NCI-H1694 treated with DMSO at 0.1 percent for 48 hours (cell line): ENCODE measurements at regions not wholly inside any gene's neighbourhood (a gene's known extent, or its start where the extent isn't known, plus 50 kb on each side); places are given as distances from the start of the nearest gene placed in this dataset.
"Not testable (repeated sequence)": the region's sequence is repeated elsewhere in the genome, so short reads cannot be mapped to it uniquely, and the experiment has no call there.

Source experiments
- DNase-seq: peaks from one replicate; lab custom pipeline; 2025; lab: John Stamatoyannopoulos, UW

GRCh38 chr6:74631564-74631963 lies 574.3 kb downstream of the COL12A1 start:
- DNase-seq = no peak

DNA sequence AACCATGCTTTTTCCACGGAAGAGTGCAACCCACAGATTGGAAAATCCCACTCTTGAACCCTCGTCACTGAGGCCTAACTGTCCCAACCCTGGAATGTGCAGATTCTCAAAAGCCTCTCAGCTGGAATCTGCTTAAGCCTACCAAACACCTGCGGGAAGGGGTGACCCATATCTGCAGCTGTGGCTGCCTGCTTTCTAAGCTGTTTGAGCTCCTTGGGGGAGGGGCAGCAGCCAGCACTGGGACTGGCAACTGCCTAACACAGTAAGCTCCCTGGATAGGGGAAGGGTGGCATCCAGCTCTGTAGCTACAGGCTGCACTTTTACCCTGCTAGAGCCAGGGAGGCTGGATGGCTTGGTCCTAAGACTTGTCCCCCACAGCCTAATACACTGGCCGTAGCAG lies 579.6 kb downstream of the COL12A1 start:
- DNase-seq = no peak

DNA sequence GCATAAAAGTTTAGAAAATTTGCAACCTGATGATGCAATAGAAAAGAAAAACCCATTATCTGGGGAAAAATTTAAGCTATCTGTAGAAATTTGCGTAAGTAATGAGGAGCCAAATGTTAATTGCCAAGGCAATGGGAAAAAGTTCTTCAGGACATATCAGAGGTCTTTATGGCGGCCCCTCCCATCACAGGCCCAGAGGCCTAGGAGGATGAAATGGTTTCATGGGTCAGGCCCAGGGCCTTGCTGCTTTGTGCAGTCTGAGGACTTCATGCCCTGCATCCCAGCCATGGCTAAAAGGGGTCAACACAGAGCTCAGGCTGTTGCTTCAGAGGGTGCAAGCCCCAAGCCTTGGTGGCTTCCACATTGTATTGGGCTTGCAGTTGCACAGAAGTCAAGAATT lies 582.8 kb downstream of the COL12A1 start:
- DNase-seq = no peak

DNA sequence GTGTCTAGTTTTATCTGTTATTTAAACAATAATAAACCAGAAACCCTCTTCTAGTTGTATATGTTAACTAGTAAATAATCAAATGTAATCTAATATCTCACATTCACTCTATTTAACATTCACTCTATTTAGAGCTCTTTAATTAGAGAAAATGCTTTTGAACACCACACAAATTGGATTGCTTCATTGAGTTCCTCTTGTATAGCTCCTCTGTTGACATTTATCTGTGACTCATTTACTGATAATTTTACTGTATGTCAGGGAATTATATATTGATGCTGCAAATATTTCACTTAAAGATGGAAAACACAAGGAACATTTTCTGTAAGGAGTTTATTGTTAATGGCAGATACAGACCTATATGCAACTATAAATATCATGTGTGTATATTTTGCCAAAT lies 594.6 kb downstream of the COL12A1 start:
- no peak for DNase-seq

DNA sequence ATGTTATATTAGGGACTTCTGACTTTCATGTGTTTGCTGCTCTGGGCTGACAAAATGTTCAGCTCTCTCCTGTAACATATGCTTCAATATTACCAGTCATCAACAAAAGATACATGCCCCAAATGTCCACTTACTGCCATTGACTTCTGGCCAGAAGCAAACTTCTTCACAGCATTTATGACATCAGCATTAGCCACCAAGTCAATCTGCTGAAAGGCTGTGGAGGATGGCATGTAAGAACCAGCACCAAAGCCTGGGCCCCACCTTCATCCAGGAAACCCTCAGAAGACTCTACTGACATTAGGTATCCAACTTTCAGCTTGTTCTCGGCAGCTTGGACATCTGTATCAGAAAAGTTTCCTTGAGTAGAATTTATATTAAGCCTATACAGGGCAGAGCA lies 595.5 kb downstream of the COL12A1 start:
- no peak for DNase-seq

GRCh38 chr6:74609871-74610270 lies 596.0 kb downstream of the COL12A1 start:
- DNase-seq = no peak

DNA sequence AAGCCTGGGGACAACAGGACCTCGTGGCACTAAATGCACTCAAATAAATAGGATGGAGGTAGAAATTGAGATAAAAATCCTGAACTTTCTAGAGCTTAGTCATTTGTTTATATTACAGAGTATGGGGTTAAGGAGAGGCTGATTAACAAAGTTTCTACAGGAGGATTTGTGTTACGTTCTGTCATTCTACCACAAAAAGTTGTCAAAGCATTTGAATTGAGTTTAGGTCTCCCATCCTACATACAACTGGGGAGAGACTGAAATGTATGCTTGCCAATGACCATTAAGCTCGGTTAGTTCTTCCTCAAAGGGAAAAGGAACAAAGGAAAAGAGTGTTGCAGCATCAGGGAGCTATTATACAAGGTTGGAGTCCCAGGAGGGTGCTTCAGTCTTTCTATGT lies 597.9 kb downstream of the COL12A1 start:
- DNase-seq = no peak

GRCh38 chr6:74607468-74607867 lies 598.4 kb downstream of the COL12A1 start:
- DNase-seq = no peak

GRCh38 chr6:74606582-74607071 lies 599.2 kb downstream of the COL12A1 start:
- DNase-seq = no peak

DNA sequence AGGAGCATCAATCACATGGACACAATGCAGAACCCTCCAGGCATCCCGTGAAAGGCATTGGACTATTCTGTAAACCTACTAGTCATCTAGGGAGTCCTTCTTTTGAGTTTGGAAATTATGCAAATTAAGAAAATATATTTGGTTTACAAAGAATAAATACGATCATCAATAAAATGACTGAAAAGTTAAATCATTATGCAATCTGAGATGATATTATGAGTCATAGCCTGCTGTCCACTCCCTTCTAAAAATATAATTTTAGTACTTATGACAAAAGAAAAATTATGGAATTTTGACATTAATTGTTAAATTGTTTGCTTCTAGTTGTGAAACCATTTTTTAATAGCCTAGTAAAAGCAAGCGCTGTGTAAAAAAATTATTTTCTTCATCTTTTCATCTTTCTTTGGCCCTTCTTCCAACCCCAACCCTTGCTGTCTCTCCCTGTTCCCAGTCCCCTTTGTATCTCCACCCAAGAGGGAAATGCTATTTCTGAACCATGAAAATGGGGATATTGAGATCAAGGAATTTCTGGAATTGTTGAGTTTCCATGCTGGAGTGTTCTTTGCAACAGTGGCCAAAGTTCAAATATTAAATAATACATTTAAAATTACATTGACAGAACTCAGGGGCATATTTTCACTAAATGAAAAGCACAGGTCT lies 599.8 kb downstream of the COL12A1 start:
- no peak for DNase-seq

DNA sequence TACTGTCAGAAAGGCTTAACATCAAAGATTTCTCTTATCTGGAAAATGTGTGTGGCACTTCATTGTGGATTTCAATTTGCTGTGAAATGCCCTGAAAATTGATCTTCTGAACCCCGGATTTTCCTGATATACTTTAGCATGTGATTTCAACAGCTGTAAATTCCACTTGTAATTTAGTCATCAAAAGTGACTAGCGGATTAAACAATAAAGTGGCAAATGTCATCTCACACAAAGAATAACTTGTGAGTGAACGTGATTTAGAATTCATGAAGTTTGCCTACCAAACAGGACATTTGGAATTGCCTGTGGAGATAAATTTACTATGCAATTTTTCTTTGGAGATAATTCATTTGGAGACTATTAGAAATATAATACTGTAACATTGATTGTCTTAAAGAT lies 601.6 kb downstream of the COL12A1 start:
- no peak for DNase-seq

DNA sequence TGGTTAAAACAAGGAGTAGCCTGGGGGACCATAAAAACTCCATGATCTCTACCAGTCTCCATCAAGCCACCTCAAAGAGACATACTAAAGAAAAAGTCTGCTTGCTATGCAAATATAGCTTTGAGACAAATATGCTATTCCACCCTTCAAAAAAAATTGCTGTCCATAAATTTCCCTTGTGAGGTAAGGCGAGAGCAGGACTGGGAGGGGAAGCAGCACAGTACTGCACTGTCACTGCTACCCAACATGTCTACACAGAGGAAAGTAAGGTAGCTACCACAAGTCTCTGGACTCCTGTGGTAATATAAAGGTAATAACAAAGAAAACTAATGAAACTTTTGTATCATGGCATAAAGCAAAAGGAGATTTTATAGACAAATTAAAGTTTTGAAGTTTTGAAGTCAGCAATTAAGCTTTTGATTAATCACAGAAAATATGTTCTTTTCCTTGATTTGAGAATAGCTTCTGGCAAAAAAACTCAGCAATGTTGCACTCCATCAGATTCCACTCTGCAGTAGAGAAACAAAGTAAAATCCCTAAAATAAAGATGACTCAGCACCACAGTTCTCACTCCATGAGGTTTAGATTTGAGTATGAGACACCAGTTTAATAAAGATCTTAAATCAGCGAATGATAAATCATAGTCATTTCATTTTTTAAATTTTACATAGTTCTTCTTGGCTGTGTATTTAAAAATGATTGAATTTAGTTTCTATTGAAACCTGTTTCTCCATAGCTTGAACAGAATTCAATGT lies 602.4 kb downstream of the COL12A1 start:
- DNase-seq = no peak

DNA sequence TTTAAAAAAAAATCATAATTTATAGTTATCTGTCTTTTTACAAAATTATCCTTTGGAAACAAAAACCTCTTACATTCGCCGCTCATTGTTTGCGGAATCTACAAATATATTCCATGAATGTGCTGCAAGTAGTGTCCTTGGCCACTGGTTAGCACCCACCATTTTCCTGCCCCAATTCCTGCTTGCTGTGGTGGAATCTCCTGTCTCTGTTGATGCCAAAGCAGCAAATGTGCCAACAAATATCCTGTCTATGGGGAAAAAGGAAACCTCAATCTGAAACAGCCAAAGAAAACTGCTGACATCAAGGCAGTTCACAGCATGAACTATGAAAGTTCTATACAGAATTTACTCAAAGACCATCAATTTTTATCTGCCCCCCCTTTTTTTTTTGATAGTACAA lies 603.6 kb downstream of the COL12A1 start:
- DNase-seq = no peak

GRCh38 chr6:74598462-74599393 lies 607.1 kb downstream of the COL12A1 start:
- no peak for DNase-seq

DNA sequence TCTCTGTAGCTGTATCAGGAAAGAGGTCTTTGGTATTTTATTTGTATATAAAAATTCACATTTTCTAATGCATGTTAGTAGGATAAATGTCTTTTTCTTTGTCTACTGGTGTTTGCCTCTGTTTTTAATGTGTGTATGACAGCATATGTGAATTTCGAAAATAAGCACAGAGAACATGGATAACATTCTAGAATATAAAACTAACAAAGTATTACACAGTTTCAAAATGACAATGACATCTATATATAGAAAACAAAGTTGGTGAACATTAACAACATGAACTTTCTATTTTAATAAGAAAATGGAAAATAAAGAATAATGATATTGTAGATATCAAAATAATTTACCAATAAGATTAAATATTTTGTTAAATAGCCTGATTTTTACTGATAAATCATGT lies 608.0 kb downstream of the COL12A1 start:
- no peak for DNase-seq

- DNase-seq = no peak
Measured at GRCh38 chr6:74597266-74597665, 608.6 kb downstream of the COL12A1 start.

DNA sequence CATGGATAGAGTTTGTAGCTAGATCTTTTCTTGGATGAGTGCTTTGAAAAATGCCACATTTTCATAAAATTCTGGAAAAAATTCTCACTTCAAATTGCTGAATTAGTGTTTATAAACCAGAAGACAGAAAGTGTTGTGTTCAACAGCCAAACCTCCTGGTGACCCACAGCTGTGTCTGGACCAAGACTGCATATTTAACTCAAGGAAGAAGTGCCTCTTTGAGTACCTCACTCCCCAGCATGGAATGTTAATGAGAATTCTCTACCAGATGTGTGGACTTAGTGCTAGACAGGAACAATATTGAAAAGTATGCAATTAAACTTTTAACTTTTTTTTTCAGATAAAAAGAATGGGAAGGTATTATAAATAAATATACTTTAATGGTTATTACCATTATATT lies 609.3 kb downstream of the COL12A1 start:
- no peak for DNase-seq

GRCh38 chr6:74594350-74594749 lies 611.5 kb downstream of the COL12A1 start:
- not testable (repeated sequence) for DNase-seq

- no peak for DNase-seq
Measured at GRCh38 chr6:74588094-74588832, 617.6 kb downstream of the COL12A1 start.

DNA sequence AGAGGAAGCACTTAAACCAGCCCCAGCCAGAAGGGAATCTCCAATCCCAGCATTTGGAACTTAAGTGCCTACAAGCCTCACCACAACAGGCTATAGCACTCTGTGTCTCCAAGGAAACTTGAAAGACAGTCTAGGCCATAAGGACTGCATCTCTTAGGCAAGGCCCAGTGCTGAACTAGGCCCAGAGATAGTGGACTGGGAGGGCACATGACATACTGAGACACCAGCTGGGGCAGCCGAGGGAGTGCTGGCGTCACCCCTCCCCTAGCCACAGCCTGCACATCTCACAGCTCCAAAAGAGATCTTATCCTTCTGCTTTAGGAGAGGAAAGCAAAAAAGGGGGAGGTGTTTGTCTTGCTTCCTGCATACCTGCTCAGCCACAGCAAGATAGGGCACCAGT lies 618.5 kb downstream of the COL12A1 start:
- DNase-seq = no peak

DNA sequence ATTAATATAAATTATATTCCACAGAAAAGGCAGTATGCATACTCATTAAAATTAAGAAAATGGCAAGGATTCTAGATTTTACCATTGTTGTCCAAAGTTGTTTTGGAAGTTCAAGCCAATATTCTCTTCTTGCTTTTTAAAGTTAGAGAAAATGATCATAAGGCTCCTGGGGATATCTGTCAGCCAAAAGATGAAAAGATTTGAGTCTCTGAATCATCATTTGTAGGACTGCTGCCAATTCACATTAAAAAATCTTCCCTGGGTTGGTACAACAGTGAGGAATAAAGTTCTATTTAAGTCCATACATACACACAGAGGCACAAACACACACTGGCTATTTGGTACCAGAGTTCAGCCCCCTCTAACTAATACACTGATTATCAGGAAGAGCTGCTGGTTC lies 620.1 kb downstream of the COL12A1 start:
- DNase-seq = no peak

DNA sequence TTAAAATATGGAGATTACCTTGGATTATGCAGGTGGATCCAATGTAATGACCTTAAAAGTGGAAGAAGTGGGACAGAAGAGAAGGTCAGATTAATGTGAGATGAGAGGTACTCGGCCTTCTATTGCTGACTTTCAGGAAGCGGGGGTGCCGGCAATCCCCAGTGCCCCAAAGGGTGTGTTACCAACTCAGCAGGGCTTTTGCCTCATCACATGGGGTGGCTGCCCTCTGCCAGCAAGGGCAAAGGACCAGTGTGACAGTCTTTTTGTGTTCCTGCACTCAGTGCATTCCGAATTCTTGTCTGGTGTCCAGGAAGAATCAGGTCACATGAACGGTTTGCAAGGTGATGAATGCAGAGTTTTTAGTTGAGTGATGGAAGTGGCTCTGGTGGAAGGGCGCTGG lies 624.2 kb downstream of the COL12A1 start:
- DNase-seq = no peak
